ENCODE measurements at regions not wholly inside any gene's neighbourhood (a gene's known extent, or its start where the extent isn't known, plus 50 kb on each side); places are given as distances from the start of the nearest gene placed in this dataset.

GRCh38 chr2:136057023-136057801 lies 60.7 kb downstream of the CXCR4 start:
- no peak for TF ChIP-seq ATF6 (CRISPR knock-in tag; IDR thresholded peaks at IDR 0.05)
- TF ChIP-seq ETV6 (CRISPR knock-in tag; IDR thresholded peaks at IDR 0.05) = no peak
- no peak for TF ChIP-seq CREM (CRISPR knock-in tag; IDR thresholded peaks at IDR 0.05)
- TF ChIP-seq ESRRA (CRISPR knock-in tag; IDR thresholded peaks at IDR 0.05; ENCODE audit: borderline replicate concordance) = no peak
- no peak for TF ChIP-seq FOXJ3 (CRISPR knock-in tag; IDR thresholded peaks at IDR 0.05; ENCODE audit: borderline replicate concordance)
- TF ChIP-seq JUN (CRISPR knock-in tag; IDR thresholded peaks at IDR 0.05) = no peak
- TF ChIP-seq CTCF (IDR thresholded peaks at IDR 0.05) = no peak

Measured in WTC11 (cell line).